NCI-H2227 treated with DMSO at 0.1 percent for 48 hours (cell line): ENCODE measurements at regions not wholly inside any gene's neighbourhood (a gene's known extent, or its start where the extent isn't known, plus 50 kb on each side); places are given as distances from the start of the nearest gene placed in this dataset.
"Not testable (repeated sequence)": the region's sequence is repeated elsewhere in the genome, so short reads cannot be mapped to it uniquely, and the experiment has no call there.

Experiments used
- DNase-seq: peaks from one replicate; lab custom pipeline; 2025; lab: John Stamatoyannopoulos, UW

DNA sequence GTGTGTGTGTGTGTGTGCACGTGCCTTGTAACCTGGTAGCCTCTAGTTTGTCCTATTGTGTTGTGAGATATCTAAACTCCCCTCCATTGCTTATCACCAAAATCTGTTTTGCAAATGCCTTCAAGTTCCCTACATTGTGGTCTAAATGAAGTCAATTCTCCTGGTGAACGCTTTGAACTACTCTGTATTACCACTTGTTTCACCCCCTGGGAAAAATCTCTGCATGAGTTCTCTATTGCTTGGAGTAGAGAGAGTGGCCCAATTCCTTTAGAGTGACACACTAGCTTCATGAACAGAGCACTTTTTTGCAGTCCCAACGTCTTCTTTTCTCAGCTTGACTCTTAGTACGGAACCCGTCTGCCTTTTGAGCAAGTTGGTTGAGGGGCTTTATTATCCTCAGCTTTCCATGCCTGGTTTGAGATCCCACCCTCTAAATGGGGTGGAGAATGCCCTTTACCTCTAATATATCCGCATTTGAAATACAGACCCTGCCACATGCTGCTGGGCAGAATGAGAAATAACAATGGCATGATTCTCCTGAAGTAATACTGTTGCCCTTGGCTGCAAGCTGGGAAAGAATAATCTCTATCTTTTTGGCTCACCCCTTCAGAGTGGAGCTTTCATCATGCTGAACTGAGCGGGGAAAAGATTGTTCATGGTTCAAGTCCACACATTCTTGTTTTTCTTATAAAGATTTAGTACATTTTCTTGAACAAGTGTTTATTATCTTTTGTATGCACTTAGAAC, 2545.3 kb downstream of the PCDH9 start:
- no peak for DNase-seq

DNA sequence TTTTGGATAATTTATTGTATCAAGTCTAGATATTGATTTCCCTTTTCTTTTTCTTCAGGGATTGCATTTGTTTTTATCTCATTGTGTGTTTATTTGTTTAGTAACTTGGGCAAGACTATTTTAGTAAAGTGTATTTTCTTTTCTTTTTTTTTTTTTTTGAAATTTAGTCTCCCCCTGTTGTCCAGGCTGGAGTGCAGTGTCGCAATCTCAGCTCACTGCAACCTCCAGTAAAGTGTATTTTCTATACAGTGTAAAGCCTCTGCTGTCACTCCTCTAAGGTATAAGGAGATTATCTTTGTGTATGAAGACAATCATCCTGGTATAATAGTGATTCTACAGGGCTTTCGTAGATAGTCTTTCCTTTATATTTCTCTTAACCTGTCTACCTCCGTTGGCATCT, 2546.0 kb downstream of the PCDH9 start:
- no peak for DNase-seq

DNA sequence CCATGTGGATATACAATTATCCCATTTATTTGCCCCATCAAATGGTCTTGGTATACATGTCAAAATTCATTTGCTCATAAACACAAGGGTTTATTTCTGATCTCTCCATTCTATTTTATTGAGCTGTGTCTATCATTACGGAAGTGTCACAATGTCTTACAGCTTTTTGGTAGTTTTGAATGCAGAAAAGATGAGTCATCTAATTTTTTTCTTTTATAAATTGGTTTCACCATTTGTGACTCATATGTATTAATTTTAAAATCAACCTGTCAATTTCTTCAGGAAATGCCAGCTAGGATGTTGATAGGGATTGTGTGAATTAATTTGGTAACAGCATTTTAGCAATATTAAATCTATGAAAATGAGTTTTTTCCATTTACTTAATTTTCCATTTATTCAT, 2549.4 kb downstream of the PCDH9 start:
- DNase-seq: no peak

DNA sequence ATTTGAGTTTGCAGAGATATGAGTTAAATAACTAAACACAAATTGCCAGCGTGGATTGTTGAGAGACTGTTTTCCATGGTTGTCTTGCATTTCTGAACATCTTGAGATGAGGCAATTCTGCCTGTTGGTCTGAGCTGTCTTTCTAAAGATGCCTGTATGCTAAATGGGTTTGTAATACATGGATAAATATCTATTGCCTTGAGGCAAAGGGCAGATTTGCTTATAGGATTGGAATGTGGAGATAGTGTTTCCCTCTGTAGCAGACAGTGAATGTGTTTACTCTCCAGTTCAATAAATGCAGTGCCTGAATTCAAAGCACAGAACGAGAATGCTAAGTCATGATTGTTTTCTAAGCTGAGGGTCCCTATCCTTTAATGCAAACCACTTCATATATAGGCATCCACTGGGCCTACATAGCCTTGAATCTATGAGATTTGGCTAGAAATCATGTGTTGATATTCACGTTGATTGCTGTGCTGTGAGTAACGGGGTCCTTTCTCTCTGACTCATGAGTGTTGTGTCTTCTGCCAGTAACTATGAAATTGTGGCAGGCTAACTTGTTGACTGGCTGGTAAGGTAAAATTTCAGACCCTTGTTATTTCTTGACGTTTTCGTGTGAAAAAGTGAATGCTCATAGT, 2554.8 kb downstream of the PCDH9 start:
- no peak for DNase-seq

DNA sequence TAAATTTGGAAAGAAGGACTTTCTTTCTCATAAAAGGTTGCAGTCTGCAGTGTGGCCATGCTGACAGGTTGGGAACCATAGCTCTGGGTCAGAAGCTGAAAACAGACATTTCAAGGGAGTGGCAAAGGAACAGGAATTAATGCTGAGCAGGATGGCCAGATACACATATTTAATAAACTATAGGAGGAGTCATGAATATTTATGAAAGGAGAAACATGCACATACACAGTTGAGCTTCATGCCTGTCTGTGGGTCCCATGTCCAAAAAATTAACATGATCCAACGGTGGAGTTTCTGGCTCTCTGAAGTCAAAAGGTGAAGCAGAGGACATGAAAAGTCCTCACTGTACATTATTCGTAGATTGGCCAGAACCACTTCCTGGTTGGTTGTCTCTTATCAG, 2556.0 kb downstream of the PCDH9 start:
- no peak for DNase-seq

DNA sequence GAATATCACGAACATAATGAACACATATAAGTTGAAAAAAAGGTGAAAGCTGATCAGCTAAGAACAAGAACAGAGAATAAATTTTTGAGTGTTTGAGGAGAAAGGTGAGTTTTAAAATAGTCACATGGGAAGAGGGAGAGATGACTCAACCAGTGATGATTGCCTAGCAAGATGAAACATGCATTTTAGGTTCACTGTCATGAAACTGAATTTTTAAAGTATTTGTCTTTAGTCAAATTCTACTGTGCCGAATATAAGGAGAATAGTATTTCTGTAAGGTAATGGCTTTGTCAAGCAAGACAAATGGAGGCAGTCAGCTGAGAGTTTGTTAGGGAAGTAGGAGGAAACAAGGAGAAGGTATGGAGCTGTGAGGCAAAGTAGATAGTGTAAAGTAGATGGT, 2557.4 kb downstream of the PCDH9 start:
- no peak for DNase-seq

DNA sequence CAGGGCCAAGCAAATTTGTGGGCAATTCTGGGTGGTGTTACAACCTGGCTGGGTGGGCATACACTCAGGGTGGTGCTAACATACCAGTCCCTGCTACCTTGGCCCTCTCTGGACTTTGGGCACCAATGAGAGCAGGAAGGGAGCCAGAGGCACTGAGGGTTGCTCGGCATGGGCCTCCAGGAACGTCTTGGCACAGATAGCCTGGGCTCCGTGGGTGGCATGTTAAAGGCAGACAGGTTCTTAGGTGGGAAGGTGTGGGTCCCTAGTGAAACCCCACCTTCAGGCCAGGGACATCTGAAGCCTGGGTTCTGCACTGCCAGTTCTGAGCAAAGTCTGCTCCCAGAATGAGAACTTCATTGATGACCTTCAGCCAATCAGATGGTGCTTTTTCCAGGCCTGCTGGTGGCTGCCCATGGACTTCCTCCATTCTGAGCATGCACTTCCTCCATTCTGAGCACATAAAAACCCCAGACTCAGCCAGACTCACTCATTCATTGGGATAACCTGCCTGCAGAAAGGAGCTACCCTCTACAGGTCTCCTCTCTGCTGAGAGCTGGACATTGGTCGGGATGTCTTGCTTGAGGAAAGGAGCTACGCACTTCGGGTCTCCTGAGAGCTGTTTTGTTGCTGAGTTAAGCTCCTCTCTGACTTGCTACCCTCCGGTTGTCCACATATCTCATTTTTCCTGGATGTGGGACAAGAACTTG, 2567.1 kb downstream of the PCDH9 start:
- DNase-seq: no peak

DNA sequence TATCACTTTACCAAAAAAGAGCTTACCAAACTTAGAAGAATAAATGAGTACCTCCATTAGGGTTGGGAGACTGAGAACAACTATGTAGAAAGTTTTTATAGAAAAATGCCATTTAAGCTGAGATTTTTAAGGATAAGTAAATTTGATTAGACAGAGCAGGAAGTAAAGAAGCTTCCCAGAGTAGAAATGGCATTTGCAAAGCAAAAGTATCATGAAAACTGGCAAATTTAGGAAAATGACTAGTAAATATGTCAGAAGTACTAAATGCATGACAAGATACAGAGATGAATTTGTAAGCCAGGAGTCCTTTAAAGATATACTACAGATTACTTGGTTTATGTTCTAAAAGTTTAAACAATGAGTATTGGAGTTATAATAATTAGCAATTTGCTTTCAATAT, 2581.8 kb downstream of the PCDH9 start:
- no peak for DNase-seq

DNA sequence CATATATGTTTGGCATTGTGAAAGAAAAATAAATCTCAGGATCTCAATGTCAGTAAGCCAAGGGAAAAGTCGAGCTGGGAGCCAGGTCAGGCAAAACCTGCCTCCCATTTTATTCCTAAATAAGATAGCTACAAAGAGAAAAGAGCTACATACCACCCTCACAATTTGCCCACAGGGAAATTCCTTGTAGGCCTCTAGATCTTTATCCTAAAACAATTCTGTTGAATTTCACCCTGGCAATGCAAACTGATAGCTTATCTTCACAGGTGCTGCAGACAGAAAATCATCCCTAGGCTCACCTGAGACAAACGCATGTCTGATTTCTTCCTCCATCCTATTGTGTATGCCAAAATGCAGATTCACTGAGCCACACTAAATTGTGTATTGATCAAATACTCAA, 2587.1 kb downstream of the PCDH9 start:
- DNase-seq: no peak

DNA sequence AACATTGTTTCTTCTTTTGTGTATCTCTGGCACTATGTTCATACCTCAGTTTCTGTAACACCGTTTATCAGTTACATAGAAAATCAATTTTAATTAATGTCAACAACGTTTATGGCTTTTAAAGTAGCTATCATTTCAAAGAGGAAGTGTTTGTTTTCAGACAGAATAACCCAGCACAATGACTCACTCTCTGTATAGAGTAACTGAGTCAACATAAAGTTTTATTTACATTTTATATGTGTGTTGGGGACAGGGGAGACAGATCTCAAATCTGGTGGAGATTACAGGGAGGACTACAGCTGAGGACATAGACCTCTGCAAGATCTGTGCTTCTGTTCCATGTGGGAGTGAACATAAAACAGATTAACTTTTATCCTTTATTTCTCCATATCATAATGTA, 2590.1 kb downstream of the PCDH9 start:
- DNase-seq: no peak

DNA sequence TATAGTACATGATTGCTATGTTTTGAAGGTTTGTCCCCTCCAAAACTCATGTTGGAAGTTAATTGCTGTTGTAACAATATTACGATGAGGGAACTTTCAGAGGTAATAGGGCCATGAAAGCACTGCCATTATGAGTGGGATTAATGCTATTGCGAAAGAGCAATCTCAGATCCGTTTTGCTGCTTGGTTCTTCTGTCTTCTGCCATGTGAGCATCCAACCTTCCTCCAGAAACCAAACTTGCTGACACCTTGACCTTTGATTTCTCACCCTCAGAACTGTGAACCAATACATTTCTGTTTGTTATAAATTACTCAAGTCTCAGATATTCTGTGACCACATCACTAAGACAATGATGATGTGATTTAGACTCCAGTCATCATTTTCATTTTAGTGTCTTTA, 2590.9 kb downstream of the PCDH9 start:
- no peak for DNase-seq

DNA sequence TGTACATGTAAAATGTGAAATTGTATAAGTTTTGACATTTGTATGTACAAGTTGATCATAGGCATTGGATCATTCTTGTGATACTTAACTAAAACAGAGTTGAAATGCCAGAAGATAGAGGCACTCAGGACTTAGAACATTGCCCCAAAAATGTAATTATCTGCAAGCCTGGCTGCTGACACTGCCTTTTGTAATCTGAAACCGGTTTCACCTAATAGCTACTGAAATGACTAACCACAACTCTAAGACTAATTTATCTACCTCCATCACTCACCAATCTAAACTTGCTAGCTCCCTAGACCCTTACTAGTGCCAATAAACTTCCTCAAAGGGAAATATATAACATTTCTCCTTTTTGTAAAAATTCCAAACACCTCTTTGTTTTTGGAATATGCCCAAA, 2596.2 kb downstream of the PCDH9 start:
- DNase-seq: no peak

DNA sequence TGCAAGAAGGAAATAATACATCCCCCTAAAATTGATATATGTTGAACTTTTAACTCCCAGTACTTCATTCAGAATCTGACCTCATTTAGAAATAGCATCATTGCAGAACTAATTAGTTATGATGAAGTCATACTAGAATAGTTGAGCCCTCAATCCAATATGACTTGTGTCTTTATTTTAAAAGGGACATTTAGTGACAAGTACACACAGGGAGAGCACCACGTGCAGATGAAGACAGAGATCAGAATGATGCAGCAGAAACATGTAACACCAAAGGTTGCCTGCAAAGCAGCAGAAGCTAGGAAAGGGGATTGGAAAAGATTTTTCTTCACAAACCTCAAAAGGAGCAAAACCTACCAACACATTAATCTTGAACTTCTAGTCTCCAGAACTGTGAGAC, 2602.5 kb downstream of the PCDH9 start:
- DNase-seq: no peak

DNA sequence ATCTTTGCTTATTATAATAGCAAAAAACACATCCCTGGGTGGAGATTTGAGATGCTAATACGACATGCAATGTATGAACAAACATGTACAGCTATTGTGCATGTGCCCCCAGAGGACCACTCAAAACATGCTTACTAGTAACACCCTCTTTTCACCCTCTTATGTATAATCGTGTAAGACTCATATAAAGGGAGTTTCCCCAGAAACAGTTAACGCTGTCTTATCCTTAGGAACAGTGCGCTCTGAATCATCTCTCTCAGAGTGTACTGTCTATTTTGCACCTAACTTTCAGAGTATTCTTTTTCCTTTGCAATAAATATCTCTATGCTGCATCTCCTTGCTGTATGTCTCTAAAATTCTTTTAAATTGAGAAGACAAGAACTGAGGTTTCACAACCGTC, 2604.0 kb downstream of the PCDH9 start:
- DNase-seq: no peak

DNA sequence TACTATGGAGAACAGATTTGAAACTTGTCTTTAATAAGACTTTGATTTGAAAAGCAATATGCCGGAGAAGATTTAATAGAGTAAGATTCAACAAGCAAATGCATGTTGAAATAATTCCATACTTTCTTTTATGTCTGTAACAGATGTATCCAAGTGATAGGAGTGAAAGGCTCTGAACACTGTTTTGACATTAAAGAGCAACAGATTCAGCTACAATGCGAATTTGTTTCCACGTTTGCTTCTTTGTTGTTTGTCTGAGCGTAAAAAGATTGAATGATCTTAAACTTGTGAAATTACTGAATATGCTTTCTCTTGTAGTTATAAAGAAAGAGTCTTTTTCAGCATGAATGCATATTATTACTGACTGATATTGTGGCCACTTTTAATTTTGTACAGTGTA, 2612.9 kb downstream of the PCDH9 start:
- no peak for DNase-seq

DNA sequence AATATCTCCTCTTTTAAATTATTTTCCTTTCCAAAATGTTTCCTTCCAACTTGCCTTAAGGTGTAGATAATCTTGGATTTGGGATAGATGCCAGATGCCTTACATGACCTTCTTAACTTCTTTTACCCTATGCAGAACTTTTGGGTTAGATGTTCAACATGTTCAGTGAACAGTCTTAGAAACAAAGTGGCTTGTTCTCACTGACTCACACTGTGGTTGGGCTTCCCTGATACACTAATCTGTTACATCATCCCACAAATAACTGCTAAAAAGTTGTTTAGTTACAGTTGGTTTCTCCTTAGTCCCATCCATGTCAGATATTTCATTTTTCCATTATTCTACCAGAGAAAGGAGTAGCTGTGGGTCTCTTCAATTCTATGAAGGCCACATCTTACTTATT, 2638.2 kb downstream of the PCDH9 start:
- DNase-seq: no peak

DNA sequence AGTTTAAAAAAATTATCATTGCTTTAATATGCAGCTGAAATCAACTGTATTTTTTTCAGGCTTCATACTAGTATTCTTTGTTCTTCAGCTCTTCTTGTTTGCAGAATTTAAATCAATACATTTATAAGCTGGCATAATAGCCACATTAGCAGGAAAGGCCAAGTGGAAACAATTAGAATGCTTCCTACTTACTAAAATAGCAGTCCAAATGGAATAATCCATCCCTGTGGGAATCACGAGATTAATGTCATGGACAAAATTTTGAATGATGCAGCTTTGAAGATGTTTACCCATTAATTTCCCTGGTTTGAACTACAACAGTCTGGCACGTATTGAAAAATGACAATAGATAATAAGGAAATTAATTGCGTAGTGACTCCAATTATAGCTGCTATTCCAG, 2650.8 kb downstream of the PCDH9 start:
- no peak for DNase-seq

DNA sequence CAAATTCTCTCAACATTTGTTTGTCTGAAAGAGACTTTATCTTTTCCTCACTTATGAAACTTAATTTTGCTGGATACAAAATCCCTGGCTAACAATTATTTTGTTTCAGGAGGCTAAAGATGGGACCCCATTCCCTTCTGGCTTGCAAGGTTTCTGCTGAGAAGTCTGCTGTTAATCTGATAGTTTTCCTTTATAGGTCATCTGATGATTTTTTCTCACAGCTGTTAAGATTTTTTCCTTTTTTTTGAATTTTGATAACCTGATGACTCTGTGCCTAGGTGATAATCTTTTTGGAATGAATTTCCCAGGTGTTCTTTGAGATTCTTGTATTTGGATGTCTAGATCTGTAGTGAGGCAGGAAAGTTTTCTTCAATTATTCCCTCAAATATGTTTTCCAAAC, 2661.4 kb downstream of the PCDH9 start:
- no peak for DNase-seq

DNA sequence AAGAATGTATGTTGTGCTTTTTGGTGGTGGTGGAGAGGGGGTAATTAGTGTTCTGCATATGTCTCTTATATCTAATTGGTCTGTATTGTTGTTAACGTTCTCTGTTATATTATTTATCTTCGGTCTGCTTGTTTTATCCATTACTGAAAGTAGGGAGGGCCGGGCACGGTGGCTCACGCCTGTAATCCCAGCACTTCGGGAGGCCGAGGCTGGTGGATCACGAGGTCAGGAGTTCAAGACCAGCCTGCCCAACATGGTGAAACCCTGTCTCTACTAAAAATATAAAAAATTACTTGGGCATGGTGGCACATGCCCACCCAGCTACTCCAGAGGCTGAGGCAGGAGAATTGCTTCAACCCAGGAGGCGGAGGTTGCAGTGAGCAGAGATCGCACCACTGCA, 2672.1 kb downstream of the PCDH9 start:
- not testable (repeated sequence) for DNase-seq

DNA sequence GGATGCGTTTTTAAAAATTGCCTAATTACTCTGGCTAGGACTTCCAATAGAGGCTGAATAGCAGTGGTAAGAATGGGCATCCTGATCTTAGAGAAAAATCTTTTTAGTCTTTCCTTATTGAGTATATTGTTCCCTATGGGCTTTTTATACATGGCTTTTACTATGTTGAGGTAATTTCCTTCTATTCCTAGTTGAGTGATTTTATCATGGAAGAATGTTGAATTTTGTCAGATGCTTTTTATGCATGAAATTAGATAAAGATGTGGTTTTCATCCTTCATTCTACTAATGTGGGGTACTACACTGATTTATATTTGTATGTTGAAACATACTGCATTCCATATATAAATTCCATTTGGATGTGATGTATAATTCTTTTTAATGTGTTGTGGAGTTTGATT, 2673.8 kb downstream of the PCDH9 start:
- no peak for DNase-seq

DNA sequence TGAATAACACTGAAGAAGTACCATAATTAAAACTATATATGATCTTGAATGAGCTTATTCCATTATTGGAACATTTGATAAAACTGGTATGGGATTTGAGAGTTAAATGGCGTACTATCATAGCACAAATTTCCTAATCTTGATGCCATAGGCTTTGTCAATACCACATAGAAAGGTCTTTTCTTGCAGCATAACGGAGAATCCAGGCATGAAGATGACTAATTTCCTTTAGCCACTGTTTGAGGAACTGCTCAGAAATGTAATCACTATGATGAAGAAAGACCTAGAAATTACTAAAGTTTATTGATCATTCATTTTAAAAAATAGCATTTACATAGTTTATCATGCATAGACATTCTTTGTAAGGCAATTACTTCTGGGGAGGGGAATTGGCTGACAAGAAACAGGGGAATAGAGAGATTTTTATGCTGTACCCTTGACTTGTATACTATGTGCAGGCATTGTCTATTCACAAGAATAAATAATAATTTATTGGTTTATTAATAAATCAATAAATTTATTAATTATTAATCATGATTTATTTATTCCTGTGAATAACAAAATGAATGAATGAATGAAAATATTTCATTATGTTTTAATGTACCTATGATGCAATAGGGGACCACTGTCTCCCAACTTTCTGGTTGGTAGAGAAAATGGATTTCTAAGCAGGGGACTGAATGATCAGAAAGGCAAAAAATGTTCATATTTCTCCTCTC, 2676.6 kb downstream of the PCDH9 start:
- DNase-seq: no peak

DNA sequence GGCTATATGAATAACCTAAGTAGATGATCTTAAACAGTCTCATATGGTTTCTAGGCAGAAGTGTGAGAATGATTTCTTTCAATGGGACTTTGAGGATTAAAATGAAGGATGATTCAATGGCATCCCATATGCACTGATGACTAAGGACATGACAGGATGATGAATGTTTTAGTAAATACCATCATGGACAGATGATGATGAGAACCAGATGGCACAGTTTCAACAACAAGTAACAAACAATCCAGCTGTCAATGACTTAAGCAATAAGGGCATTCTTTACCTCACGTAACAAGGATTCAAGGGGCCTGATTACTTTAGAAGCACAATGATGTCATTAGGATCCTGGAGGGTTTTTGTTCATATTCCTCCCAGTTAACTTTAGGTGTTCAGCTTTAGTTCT, 2678.4 kb downstream of the PCDH9 start:
- DNase-seq: no peak

DNA sequence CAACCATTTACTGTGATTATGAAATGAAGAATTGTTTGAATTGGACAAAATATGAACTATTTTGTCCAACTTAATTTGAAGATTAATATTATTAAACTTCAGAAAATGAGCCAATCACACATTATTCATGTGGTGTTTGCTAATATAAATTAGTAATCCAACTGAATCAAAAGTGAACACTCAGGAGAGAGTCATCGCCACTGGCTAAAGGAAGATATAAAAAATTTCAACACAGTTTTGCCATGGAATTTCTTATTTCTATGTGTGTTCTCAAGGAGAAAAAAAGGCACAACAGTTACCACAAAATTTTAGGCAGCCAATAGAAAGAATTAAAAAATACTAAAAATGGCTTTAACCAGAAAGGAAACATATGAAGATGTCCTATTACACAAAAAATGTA, 2683.8 kb downstream of the PCDH9 start:
- no peak for DNase-seq
